SK-N-SH (cell line): ENCODE measurements at regions not wholly inside any gene's neighbourhood (a gene's known extent, or its start where the extent isn't known, plus 50 kb on each side); places are given as distances from the start of the nearest gene placed in this dataset.

ENCODE experiments used
- CTCF ChIA-PET: fragments of 300-600, 350-600 bp; formaldehyde crosslinking; extraction: SDS; loops from one replicate; lab custom pipeline; 2021; lab: Yijun Ruan, JAX
- POLR2A ChIA-PET: fragments of 350-600 bp; sonication (Branson Sonifier 250); formaldehyde crosslinking; extraction: SDS; loops from one replicate; lab custom pipeline; 2020; ENCODE audit warnings: antibody characterized with exemption, inconsistent platforms; lab: Yijun Ruan, JAX
- DNase-seq: peaks from one replicate; pipeline ENCODE4 v3.0.0; 2012
- H2AFZ ChIP-seq: fragments of 200-600 bp; sonication (generic); 2 replicates; pipeline ENCODE4 v1.8.1; 2016; ENCODE audit warnings: antibody characterized with exemption, mild to moderate bottlenecking, low read depth
- H3F3A ChIP-seq: fragments of 200-600 bp; sonication (generic); replicated peaks from 2 replicates; pipeline ENCODE3; 2016; ENCODE audit warnings: antibody characterized with exemption, mild to moderate bottlenecking; ENCODE audit not compliant: insufficient read depth
- H3K27ac ChIP-seq, 2 experiments: fragments of 200-500 bp in 1 of 2; fragments of 200-600 bp in 1 of 2; sonication (Bioruptor generic) in 1 of 2; sonication (generic), shearing (Covaris generic) in 1 of 2; 2 replicates each; pipeline versions ENCODE4 v1.5.1 to v1.6.1; 2014 to 2016; ENCODE audit warnings: low read depth in 2 of 2, inconsistent platforms in 1 of 2, low read length in 1 of 2, mild to moderate bottlenecking in 1 of 2, mixed read lengths in 1 of 2
- H3K27me3 ChIP-seq: fragments of 200-600 bp; sonication (generic), shearing (Covaris generic); 2 replicates; pipeline ENCODE4 v1.6.1; 2016; ENCODE audit warnings: mixed run types; ENCODE audit not compliant: insufficient read depth
- H3K36me3 ChIP-seq, 2 experiments: fragments of 200-500 bp in 1 of 2; fragments of 200-600 bp in 1 of 2; sonication (Bioruptor generic) in 1 of 2; sonication (generic) in 1 of 2; replicated peaks in 1 of 2; 2 replicates each; pipeline versions ENCODE3 to v1.5.1; 2014 to 2016; ENCODE audit warnings: low read length in 1 of 2, mild to moderate bottlenecking in 1 of 2; ENCODE audit not compliant: insufficient read depth in 2 of 2, control insufficient read depth in 1 of 2
- H3K4me1 ChIP-seq, 2 experiments: fragments of 200-500 bp in 1 of 2; fragments of 200-600 bp in 1 of 2; sonication (Bioruptor generic) in 1 of 2; sonication (generic), shearing (Covaris generic) in 1 of 2; 2 replicates each; pipeline versions ENCODE4 v1.5.1 to v1.6.1; 2014 to 2016; ENCODE audit warnings: low read depth in 1 of 2, low read length in 1 of 2, mixed run types in 1 of 2; ENCODE audit not compliant: insufficient read depth in 2 of 2, control insufficient read depth in 1 of 2
- H3K4me2 ChIP-seq: fragments of 200-600 bp; sonication (generic), shearing (Covaris generic); 2 replicates; pipeline ENCODE4 v1.6.1; 2017; ENCODE audit warnings: mixed run types
- H3K4me3 ChIP-seq, 2 experiments: fragments of 200-500 bp in 1 of 2; fragments of 200-600 bp in 1 of 2; sonication (Bioruptor generic) in 1 of 2; sonication (generic), shearing (Covaris generic) in 1 of 2; 2 replicates each; pipeline versions ENCODE4 v1.5.1 to v1.8.1; 2014 to 2016; ENCODE audit warnings: low read depth in 2 of 2, inconsistent platforms in 1 of 2, low read length in 1 of 2, mild to moderate bottlenecking in 1 of 2, mixed read lengths in 1 of 2, moderate library complexity in 1 of 2
- H3K79me2 ChIP-seq: fragments of 200-600 bp; sonication (generic); 2 replicates; pipeline ENCODE4 v1.8.1; 2017; ENCODE audit warnings: mild to moderate bottlenecking; ENCODE audit not compliant: insufficient read depth
- H3K9ac ChIP-seq: fragments of 200-600 bp; sonication (generic); 2 replicates; pipeline ENCODE4 v1.6.1; 2017; ENCODE audit warnings: mixed run types
- H3K9me2 ChIP-seq: fragments of 200-600 bp; sonication (generic); 2 replicates; pipeline ENCODE4 v1.6.1; 2017; ENCODE audit warnings: mixed run types
- H3K9me3 ChIP-seq: fragments of 200-600 bp; sonication (generic); 2 replicates; pipeline ENCODE4 v1.6.1; 2017; ENCODE audit warnings: mixed run types, mild to moderate bottlenecking, moderate library complexity
- H4K20me1 ChIP-seq: fragments of 200-600 bp; sonication (generic); 2 replicates; pipeline ENCODE4 v1.6.1; 2017; ENCODE audit warnings: mild to moderate bottlenecking, mixed run types; ENCODE audit not compliant: insufficient read depth
- CTCF ChIP-seq: fragments of 200-600 bp; sonication (generic); IDR thresholded peaks from 2 replicates; pipeline ENCODE4 v1.6.1; 2017; ENCODE audit warnings: antibody characterized with exemption, mild to moderate bottlenecking, moderate library complexity
- EP300 ChIP-seq, 2 experiments: IDR thresholded peaks; 2 replicates each; pipeline versions ENCODE4 v1.4.0 to v1.6.1; 2012; ENCODE audit warnings: borderline replicate concordance in 1 of 2, low read depth in 1 of 2, low read length in 1 of 2
- EZH2phosphoT487 ChIP-seq: fragments of 200-600 bp; sonication (generic); IDR thresholded peaks from 2 replicates; pipeline ENCODE4 v1.6.1; 2017; ENCODE audit warnings: low read depth, mixed run types, mild to moderate bottlenecking, antibody characterized with exemption, moderate library complexity, borderline replicate concordance
- FOXM1 ChIP-seq: IDR thresholded peaks from 2 replicates; pipeline ENCODE4 v1.4.0; 2012; ENCODE audit warnings: low read depth, mild to moderate bottlenecking
- GABPA ChIP-seq: IDR thresholded peaks from 2 replicates; pipeline ENCODE4 v1.4.0; 2012; ENCODE audit warnings: low read depth, mild to moderate bottlenecking
- MXI1 ChIP-seq: IDR thresholded peaks from 2 replicates; pipeline ENCODE4 v1.6.1; 2012; ENCODE audit warnings: mild to moderate bottlenecking, low read depth, low read length, improper control_type of control experiment
- NRF1 ChIP-seq: IDR thresholded peaks from 2 replicates; pipeline ENCODE4 v1.6.1; 2012; ENCODE audit warnings: low read depth, mild to moderate bottlenecking, low read length
- PBX3 ChIP-seq: IDR thresholded peaks from 2 replicates; pipeline ENCODE4; 2012
- RCOR1 ChIP-seq: fragments of 150-350 bp; IDR thresholded peaks from 2 replicates; pipeline ENCODE4 v1.6.1; 2017; ENCODE audit warnings: antibody characterized with exemption, low read length
- TAF1 ChIP-seq: IDR thresholded peaks from 2 replicates; pipeline ENCODE4 v1.6.1; 2012; ENCODE audit warnings: low read depth, mild to moderate bottlenecking, low read length, moderate library complexity, borderline replicate concordance
- TEAD4 ChIP-seq: IDR thresholded peaks from 2 replicates; pipeline ENCODE4 v1.4.0; 2012; ENCODE audit warnings: mild to moderate bottlenecking, borderline replicate concordance; ENCODE audit not compliant: insufficient read depth
- ZBTB33 ChIP-seq: IDR thresholded peaks from 2 replicates; pipeline ENCODE4 v1.4.0; 2012; ENCODE audit warnings: low read depth, borderline replicate concordance
- WGBS: methylation state at CpG from one replicate; pipeline ENCODE4 v1.1.6; 2017; ENCODE audit warnings: low lambda C conversion rate; 5-methylcytosine and 5-hydroxymethylcytosine counted together
- TF ChIP-seq, protein P1 (sequence below): fragments of 150-350 bp; IDR thresholded peaks from 2 replicates; pipeline ENCODE4 v1.6.1; 2016; ENCODE audit warnings: mild to moderate bottlenecking, low read depth, low read length
- TF ChIP-seq, protein P2 (sequence below): IDR thresholded peaks from 2 replicates; pipeline ENCODE4 v1.6.1; 2012; ENCODE audit warnings: mild to moderate bottlenecking, low read depth, low read length, moderate library complexity

DNA sequence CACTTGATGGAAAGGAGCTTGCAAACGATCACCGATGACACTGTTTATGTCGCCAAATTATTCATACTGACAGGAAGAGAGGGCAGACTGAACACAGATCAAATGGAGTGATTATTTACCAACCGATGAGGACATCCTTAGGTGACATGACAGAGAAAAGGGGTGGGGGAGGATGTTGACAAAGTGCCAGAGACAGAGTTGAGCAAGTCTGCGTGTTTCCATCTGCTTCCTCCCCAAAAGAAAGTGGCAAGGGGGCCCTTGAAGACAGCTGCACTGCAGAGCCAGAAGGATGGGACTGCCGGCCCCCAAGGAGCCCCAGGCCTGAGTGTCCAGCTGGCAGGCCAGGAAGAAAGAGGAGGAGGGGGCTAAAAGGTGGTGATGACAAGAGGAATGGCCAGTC, 191.0 kb upstream of the RPL38 start:
- no peak overlapping the region for H3K4me2 ChIP-seq
- no peak overlapping the region; a peak in 1 of 4 replicates for H3K27ac ChIP-seq
- H3K9ac ChIP-seq: no peak overlapping the region
- no peaks in the 10 kb centered on the region for H3F3A ChIP-seq
- no peaks in the 10 kb centered on the region for H3K9me2 ChIP-seq
- no peak overlapping the region for H2AFZ ChIP-seq
- ChIA-PET POLR2A (interaction anchor here (1.2 kb wide), 1 partner anchor 163 kb away, joined by 3 read pairs; no protein-coding TSS in a partner anchor), CTCF (interaction anchor here (0.7 to 5.7 kb wide), 9 partner anchors 8 to 366 kb away, joined by 3 to 67 read pairs (median 4); no protein-coding TSS in a partner anchor)
- no peaks in the 10 kb centered on the region for H3K79me2 ChIP-seq
- peaks cover 6% of the 10 kb centered on the region; the same call in 1 of the 2 replicates for H3K9me3 ChIP-seq
- H3K27me3 ChIP-seq: no peaks in the 10 kb centered on the region
- no peak overlapping the region for H3K4me3 ChIP-seq
- TF ChIP-seq PBX3 (no peak), FOXM1 (no peak), MXI1 (no peak), RCOR1 (no peak), ZBTB33 (no peak), EP300 (IDR thresholded peaks at IDR 0.05; ENCODE audit: borderline replicate concordance in 1 of 2, low read depth in 1 of 2, low read length in 1 of 2) (no peak), GABPA (no peak), NRF1 (no peak), TEAD4 (no peak), EZH2phosphoT487 (no peak), CTCF (no peak), TAF1 (no peak)
- TF ChIP-seq, protein P1, sequence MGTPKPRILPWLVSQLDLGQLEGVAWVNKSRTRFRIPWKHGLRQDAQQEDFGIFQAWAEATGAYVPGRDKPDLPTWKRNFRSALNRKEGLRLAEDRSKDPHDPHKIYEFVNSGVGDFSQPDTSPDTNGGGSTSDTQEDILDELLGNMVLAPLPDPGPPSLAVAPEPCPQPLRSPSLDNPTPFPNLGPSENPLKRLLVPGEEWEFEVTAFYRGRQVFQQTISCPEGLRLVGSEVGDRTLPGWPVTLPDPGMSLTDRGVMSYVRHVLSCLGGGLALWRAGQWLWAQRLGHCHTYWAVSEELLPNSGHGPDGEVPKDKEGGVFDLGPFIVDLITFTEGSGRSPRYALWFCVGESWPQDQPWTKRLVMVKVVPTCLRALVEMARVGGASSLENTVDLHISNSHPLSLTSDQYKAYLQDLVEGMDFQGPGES: no peak
- TF ChIP-seq, protein P2, sequence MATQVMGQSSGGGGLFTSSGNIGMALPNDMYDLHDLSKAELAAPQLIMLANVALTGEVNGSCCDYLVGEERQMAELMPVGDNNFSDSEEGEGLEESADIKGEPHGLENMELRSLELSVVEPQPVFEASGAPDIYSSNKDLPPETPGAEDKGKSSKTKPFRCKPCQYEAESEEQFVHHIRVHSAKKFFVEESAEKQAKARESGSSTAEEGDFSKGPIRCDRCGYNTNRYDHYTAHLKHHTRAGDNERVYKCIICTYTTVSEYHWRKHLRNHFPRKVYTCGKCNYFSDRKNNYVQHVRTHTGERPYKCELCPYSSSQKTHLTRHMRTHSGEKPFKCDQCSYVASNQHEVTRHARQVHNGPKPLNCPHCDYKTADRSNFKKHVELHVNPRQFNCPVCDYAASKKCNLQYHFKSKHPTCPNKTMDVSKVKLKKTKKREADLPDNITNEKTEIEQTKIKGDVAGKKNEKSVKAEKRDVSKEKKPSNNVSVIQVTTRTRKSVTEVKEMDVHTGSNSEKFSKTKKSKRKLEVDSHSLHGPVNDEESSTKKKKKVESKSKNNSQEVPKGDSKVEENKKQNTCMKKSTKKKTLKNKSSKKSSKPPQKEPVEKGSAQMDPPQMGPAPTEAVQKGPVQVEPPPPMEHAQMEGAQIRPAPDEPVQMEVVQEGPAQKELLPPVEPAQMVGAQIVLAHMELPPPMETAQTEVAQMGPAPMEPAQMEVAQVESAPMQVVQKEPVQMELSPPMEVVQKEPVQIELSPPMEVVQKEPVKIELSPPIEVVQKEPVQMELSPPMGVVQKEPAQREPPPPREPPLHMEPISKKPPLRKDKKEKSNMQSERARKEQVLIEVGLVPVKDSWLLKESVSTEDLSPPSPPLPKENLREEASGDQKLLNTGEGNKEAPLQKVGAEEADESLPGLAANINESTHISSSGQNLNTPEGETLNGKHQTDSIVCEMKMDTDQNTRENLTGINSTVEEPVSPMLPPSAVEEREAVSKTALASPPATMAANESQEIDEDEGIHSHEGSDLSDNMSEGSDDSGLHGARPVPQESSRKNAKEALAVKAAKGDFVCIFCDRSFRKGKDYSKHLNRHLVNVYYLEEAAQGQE: no peak
- H4K20me1 ChIP-seq: no peaks in the 10 kb centered on the region
- peaks cover 0 to 24% of the 10 kb centered on the region in 2 experiments; a peak in 1 of 4 replicates for H3K4me1 ChIP-seq
- no peaks in the 10 kb centered on the region for H3K36me3 ChIP-seq
- WGBS: 5% methylated on average over 6 of the region's 6 CpGs
- no peak for DNase-seq
